GM12878 (cell line): ENCODE measurements at regions not wholly inside any gene's neighbourhood (a gene's known extent, or its start where the extent isn't known, plus 50 kb on each side); places are given as distances from the start of the nearest gene placed in this dataset.

Source experiments
- ATAC-seq: fragments of 200-7000 bp; cut with Tn5 transposase; 3 replicates; pipeline ENCODE4 v1.9.1; 2020; ENCODE audit warnings: mild to moderate bottlenecking, moderate library complexity
- BruUV-seq: library from RNA; stranded (reverse); fragments of 400-500 nt; replicated peaks from 2 replicates; lab custom pipeline; 2021; lab: Mats Ljungman, UMichigan
- CTCF ChIA-PET: fragments of 300-600 bp; sonication (Branson Sonifier 250); formaldehyde crosslinking; extraction: SDS; loops from one replicate; lab custom pipeline; 2021; ENCODE audit warnings: inconsistent platforms; lab: Yijun Ruan, JAX
- POLR2A ChIA-PET: fragments of 350-600 bp; formaldehyde crosslinking; extraction: SDS; loops from one replicate; lab custom pipeline; 2021; ENCODE audit warnings: inconsistent platforms; lab: Charles Lee
- RAD21 ChIA-PET: fragments of 300-600 bp; sonication (Branson Sonifier 250); formaldehyde crosslinking; loops from one replicate; lab custom pipeline; 2023; ENCODE audit warnings: antibody characterized with exemption; ENCODE audit not compliant: unreplicated experiment; lab: Charles Lee
- SMC1A ChIA-PET: fragments of 300-600 bp; sonication (Branson Sonifier 250); formaldehyde crosslinking; loops from one replicate; lab custom pipeline; 2023; ENCODE audit not compliant: unreplicated experiment, uncharacterized antibody; lab: Charles Lee
- DNase-seq: peaks from one replicate; pipeline ENCODE4 v3.0.0-alpha.2; 2011; ENCODE audit warnings: low read depth, low spot score
- FAIRE-seq: peaks from 3 replicates; lab custom pipeline; 2011; peaks lifted over from hg19 to GRCh38; lab: Jason Lieb, UNC
- H2AFZ ChIP-seq: 2 replicates; pipeline ENCODE4 v1.6.0; 2011; ENCODE audit warnings: low read depth, low read length, control low read depth; ENCODE audit not compliant: control insufficient read depth
- H3K27ac ChIP-seq: 2 replicates; pipeline ENCODE4 v1.5.1; 2011; ENCODE audit warnings: control low read depth; ENCODE audit not compliant: control insufficient read depth, insufficient read depth
- H3K27me3 ChIP-seq, 2 experiments: replicated peaks in 1 of 2; 2 replicates each; pipeline versions ENCODE4 v1.6.0 to v1.6.1; 2011; ENCODE audit warnings: low read length in 1 of 2; ENCODE audit not compliant: control insufficient read depth in 2 of 2, insufficient read depth in 2 of 2
- H3K36me3 ChIP-seq, 2 experiments: 2 replicates each; pipeline ENCODE4 v1.5.1; 2011; ENCODE audit warnings: low read length in 1 of 2; ENCODE audit not compliant: control insufficient read depth in 2 of 2, insufficient read depth in 2 of 2
- H3K4me1 ChIP-seq: 2 replicates; pipeline ENCODE4 v1.6.1; 2011; ENCODE audit warnings: mild to moderate bottlenecking, low read length, moderate library complexity, mixed read lengths; ENCODE audit not compliant: control insufficient read depth, insufficient read depth
- H3K4me2 ChIP-seq: 2 replicates; pipeline ENCODE4 v1.6.0; 2011; ENCODE audit warnings: control low read depth; ENCODE audit not compliant: control insufficient read depth, insufficient read depth
- H3K4me3 ChIP-seq: fragments of 200-600 bp; sonication (generic); 2 replicates; pipeline ENCODE4 v1.5.1; 2016
- H3K79me2 ChIP-seq: 2 replicates; pipeline ENCODE4 v1.6.0; 2011; ENCODE audit warnings: low read length; ENCODE audit not compliant: control insufficient read depth, insufficient read depth
- H3K9ac ChIP-seq: 2 replicates; pipeline ENCODE4 v1.8.0; 2011; ENCODE audit warnings: low read length, control low read depth, mixed read lengths; ENCODE audit not compliant: control insufficient read depth, insufficient read depth
- H3K9me3 ChIP-seq: replicated peaks from 3 replicates; pipeline ENCODE4 v1.5.1; 2011; ENCODE audit warnings: mild to moderate bottlenecking, low read length; ENCODE audit not compliant: control insufficient read depth, insufficient read depth
- H4K20me1 ChIP-seq: 2 replicates; pipeline ENCODE4 v1.6.0; 2011; ENCODE audit not compliant: control insufficient read depth, insufficient read depth
- BHLHE40 ChIP-seq, 2 experiments: fragments of 450-650 bp in 1 of 2; IDR thresholded peaks; 2 replicates each; pipeline ENCODE4 v1.6.1; 2011 to 2017; ENCODE audit warnings: low read depth in 2 of 2, borderline replicate concordance in 1 of 2, improper control_type of control experiment in 1 of 2, low read length in 1 of 2, mild to moderate bottlenecking in 1 of 2
- CHD1 ChIP-seq: IDR thresholded peaks from 2 replicates; pipeline ENCODE4 v1.6.1; 2012; ENCODE audit warnings: low read depth, low read length, improper control_type of control experiment
- GATAD2B ChIP-seq: fragments of 450-650 bp; conservative IDR thresholded peaks from 2 replicates; pipeline ENCODE4 v1.6.1; 2017; ENCODE audit warnings: low read depth, mild to moderate bottlenecking, moderate library complexity
- KDM1A ChIP-seq: fragments of 200-600 bp; sonication (generic); IDR thresholded peaks from 2 replicates; pipeline ENCODE4 v1.6.1; 2016; ENCODE audit warnings: borderline replicate concordance
- LARP7 ChIP-seq: fragments of 450-650 bp; IDR thresholded peaks from 2 replicates; pipeline ENCODE4 v1.6.1; 2017; ENCODE audit warnings: mild to moderate bottlenecking
- NFYB ChIP-seq: IDR thresholded peaks from 2 replicates; pipeline ENCODE4 v1.6.1; 2011; ENCODE audit warnings: low read depth, mild to moderate bottlenecking, low read length, improper control_type of control experiment, moderate library complexity; ENCODE audit not compliant: insufficient read depth
- SMARCA5 ChIP-seq: fragments of 450-650 bp; IDR thresholded peaks from 2 replicates; pipeline ENCODE4 v1.6.1; 2017; ENCODE audit warnings: mild to moderate bottlenecking
- ZNF207 ChIP-seq: fragments of 450-650 bp; IDR thresholded peaks from 2 replicates; pipeline ENCODE4 v1.6.1; 2014; ENCODE audit warnings: antibody characterized with exemption, mild to moderate bottlenecking, borderline replicate concordance
- WGBS: methylation state at CpG from one replicate; pipeline ENCODE4 v1.1.6; 2016; ENCODE audit warnings: low lambda C conversion rate; ENCODE audit not compliant: insufficient replicate concordance, insufficient coverage; ENCODE audit errors: missing lambda C conversion rate; 5-methylcytosine and 5-hydroxymethylcytosine counted together
- in situ Hi-C: fragments of 300-500 bp; cut with MboI; formaldehyde crosslinking; loops from 9 replicates; pipeline ENCODE4 v1.14.3; 2018; ENCODE audit warnings: mixed read lengths
- intact Hi-C: fragments of 100-400 bp; cut with micrococcal nuclease; formaldehyde crosslinking; loops from one replicate; pipeline ENCODE4 v1.14.2; 2022; ENCODE audit not compliant: unreplicated experiment
- TF ChIP-seq, protein P1 (sequence below): IDR thresholded peaks from 2 replicates; pipeline ENCODE4 v1.6.1; 2012; ENCODE audit warnings: low read length, inconsistent platforms
- TF ChIP-seq, protein P2 (sequence below): fragments of 450-650 bp; IDR thresholded peaks from 2 replicates; pipeline ENCODE4 v1.6.1; 2017; ENCODE audit warnings: borderline replicate concordance
- TF ChIP-seq, protein P3 (sequence below): fragments of 450-650 bp; IDR thresholded peaks from 2 replicates; pipeline ENCODE4 v1.6.1; 2016; ENCODE audit warnings: mild to moderate bottlenecking
- TF ChIP-seq, protein P4 (sequence below): IDR thresholded peaks from 2 replicates; pipeline ENCODE4 v1.6.1; 2012; ENCODE audit warnings: low read depth, low read length, improper control_type of control experiment

DNA sequence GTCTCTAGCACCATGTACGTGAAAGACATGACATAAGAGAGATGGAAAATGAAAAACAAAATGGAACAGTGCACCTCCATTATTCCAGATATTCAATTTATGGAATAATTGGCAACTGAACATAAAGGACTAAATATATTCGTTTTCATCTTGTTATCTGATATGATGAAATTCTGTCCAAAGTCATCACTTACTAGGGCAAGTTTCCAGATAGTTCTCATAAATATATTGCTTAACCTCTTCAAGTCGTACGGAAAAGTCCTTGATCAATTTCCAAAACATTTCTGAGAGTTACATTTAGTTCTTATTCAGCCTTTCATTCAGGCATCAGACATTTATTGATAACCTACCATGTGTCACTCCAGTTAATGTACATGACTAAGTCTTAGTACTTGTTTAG lies 185.2 kb downstream of the HGF start:
- Histone ChIP-seq H3K27me3 (no peaks in the 10 kb centered on the region), H3K4me1 (no peaks in the 10 kb centered on the region), H3K27ac (no peak overlapping the region), H4K20me1 (no peaks in the 10 kb centered on the region), H3K36me3 (no peaks in the 10 kb centered on the region), H3K79me2 (no peaks in the 10 kb centered on the region), H3K9ac (no peak overlapping the region), H2AFZ (no peak overlapping the region), H3K9me3 (no peaks in the 10 kb centered on the region), H3K4me3 (no peak overlapping the region), H3K4me2 (no peak overlapping the region)
- ATAC-seq (no peak), FAIRE-seq (no peak), DNase-seq (no peak)
- 29% methylated on average over 4 of the region's 4 CpGs for WGBS
- no TSS peak for BruUV-seq
- TF ChIP-seq CHD1 (no peak), SMARCA5 (no peak), BHLHE40 (IDR thresholded peaks at IDR 0.05; ENCODE audit: borderline replicate concordance in 1 of 2, low read depth in 2 of 2, low read length in 1 of 2) (no peak), ZNF207 (no peak)
- TF ChIP-seq, protein P1, sequence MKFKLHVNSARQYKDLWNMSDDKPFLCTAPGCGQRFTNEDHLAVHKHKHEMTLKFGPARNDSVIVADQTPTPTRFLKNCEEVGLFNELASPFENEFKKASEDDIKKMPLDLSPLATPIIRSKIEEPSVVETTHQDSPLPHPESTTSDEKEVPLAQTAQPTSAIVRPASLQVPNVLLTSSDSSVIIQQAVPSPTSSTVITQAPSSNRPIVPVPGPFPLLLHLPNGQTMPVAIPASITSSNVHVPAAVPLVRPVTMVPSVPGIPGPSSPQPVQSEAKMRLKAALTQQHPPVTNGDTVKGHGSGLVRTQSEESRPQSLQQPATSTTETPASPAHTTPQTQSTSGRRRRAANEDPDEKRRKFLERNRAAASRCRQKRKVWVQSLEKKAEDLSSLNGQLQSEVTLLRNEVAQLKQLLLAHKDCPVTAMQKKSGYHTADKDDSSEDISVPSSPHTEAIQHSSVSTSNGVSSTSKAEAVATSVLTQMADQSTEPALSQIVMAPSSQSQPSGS, result no peak
- RAD21 ChIA-PET, result no interaction called here
- intact Hi-C loops, result no loop called here
- CTCF ChIA-PET, result no interaction called here
- in situ Hi-C loops, result no loop called here
- POLR2A ChIA-PET, result no interaction called here
- SMC1A ChIA-PET, result interaction anchor here (1.5 to 1.6 kb wide), 2 partner anchors 7 to 13 kb away, joined by 3 to 9 read pairs; no protein-coding TSS in a partner anchor

DNA sequence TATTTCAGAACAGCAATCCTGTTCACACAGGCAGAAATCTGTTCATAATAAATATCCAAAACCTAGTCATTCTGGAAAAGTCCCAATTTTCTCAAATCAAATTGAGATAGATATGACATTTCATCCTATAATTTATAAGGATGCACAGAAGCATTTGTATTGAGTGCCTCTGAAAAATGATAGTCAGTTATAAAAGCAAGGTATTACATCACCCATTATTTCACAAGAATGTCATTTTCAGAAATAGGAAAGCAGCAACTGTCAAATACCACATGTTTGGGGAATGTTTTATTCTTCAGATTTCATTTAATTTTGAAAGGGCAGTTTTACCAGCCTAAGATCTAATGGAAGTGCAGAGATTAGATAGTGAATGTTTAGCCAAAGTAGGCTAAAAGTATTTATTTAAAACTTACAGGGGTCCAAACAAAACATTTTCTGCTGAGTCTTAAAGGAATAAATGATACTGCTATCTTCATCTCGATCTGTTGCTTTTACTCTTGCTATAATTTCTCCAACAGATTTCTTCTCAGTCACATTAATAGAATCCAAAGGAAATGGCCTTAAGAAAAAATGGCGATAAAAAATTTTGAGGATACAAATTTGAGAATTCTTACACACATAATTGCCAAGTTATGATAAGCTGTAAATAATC lies 185.8 kb downstream of the HGF start:
- Histone ChIP-seq H3K79me2 (no peaks in the 10 kb centered on the region), H3K4me3 (no peak overlapping the region), H3K36me3 (no peaks in the 10 kb centered on the region), H3K4me1 (no peaks in the 10 kb centered on the region), H3K27me3 (no peaks in the 10 kb centered on the region), H3K27ac (no peak overlapping the region), H4K20me1 (no peaks in the 10 kb centered on the region), H3K9me3 (no peaks in the 10 kb centered on the region), H3K4me2 (no peak overlapping the region), H3K9ac (no peak overlapping the region), H2AFZ (no peak overlapping the region)
- no peak for FAIRE-seq
- ChIA-PET POLR2A (no interaction called here), RAD21 (no interaction called here), CTCF (no interaction called here), SMC1A (interaction anchor here (1.5 to 1.6 kb wide), 2 partner anchors 8 to 13 kb away, joined by 3 to 9 read pairs; no protein-coding TSS in a partner anchor)
- no peak for DNase-seq
- in situ Hi-C loops, result no loop called here
- intact Hi-C loops, result no loop called here
- WGBS, result 39% methylated on average over 2 of the region's 2 CpGs
- no TSS peak for BruUV-seq
- ATAC-seq, result no peak
- TF ChIP-seq, protein P2, sequence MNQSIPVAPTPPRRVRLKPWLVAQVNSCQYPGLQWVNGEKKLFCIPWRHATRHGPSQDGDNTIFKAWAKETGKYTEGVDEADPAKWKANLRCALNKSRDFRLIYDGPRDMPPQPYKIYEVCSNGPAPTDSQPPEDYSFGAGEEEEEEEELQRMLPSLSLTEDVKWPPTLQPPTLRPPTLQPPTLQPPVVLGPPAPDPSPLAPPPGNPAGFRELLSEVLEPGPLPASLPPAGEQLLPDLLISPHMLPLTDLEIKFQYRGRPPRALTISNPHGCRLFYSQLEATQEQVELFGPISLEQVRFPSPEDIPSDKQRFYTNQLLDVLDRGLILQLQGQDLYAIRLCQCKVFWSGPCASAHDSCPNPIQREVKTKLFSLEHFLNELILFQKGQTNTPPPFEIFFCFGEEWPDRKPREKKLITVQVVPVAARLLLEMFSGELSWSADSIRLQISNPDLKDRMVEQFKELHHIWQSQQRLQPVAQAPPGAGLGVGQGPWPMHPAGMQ, result no peak
- TF ChIP-seq, protein P3, sequence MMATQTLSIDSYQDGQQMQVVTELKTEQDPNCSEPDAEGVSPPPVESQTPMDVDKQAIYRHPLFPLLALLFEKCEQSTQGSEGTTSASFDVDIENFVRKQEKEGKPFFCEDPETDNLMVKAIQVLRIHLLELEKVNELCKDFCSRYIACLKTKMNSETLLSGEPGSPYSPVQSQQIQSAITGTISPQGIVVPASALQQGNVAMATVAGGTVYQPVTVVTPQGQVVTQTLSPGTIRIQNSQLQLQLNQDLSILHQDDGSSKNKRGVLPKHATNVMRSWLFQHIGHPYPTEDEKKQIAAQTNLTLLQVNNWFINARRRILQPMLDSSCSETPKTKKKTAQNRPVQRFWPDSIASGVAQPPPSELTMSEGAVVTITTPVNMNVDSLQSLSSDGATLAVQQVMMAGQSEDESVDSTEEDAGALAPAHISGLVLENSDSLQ, result no peak
- TF ChIP-seq KDM1A (no peak), NFYB (no peak), GATAD2B (no peak), LARP7 (no peak), ZNF207 (no peak)
- TF ChIP-seq, protein P4, sequence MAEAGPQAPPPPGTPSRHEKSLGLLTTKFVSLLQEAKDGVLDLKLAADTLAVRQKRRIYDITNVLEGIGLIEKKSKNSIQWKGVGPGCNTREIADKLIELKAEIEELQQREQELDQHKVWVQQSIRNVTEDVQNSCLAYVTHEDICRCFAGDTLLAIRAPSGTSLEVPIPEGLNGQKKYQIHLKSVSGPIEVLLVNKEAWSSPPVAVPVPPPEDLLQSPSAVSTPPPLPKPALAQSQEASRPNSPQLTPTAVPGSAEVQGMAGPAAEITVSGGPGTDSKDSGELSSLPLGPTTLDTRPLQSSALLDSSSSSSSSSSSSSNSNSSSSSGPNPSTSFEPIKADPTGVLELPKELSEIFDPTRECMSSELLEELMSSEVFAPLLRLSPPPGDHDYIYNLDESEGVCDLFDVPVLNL, result no peak
